HCT116 (cell line): ENCODE measurements at regions not wholly inside any gene's neighbourhood (a gene's known extent, or its start where the extent isn't known, plus 50 kb on each side); places are given as distances from the start of the nearest gene placed in this dataset.

Experiments
- CBX3 ChIP-seq: IDR thresholded peaks from 2 replicates; pipeline ENCODE4 v1.6.1; 2012; ENCODE audit warnings: low read depth
- CEBPB ChIP-seq: IDR thresholded peaks from 2 replicates; pipeline ENCODE4 v1.6.1; 2012; ENCODE audit warnings: low read depth
- EZH2 ChIP-seq: fragments of 200-600 bp; sonication (generic); IDR thresholded peaks from 2 replicates; pipeline ENCODE4 v1.6.1; 2017; ENCODE audit warnings: antibody characterized with exemption, mixed run types
- EZH2phosphoT487 ChIP-seq: fragments of 200-600 bp; IDR thresholded peaks from 2 replicates; pipeline ENCODE4 v1.6.1; 2018; ENCODE audit warnings: antibody characterized with exemption, borderline replicate concordance
- JUND ChIP-seq: IDR thresholded peaks from 2 replicates; pipeline ENCODE4 v1.6.1; 2012
- POLR2A ChIP-seq: IDR thresholded peaks from 2 replicates; pipeline ENCODE4 v1.7.0; 2011; ENCODE audit warnings: borderline replicate concordance; ENCODE audit not compliant: insufficient read depth, insufficient read length; ENCODE audit errors: extremely low read depth
- POLR2AphosphoS5 ChIP-seq: IDR thresholded peaks from 2 replicates; pipeline ENCODE4 v1.6.1; 2011; ENCODE audit warnings: mild to moderate bottlenecking, low read depth, low read length, moderate library complexity
- RAD21 ChIP-seq: IDR thresholded peaks from 2 replicates; pipeline ENCODE4 v1.6.1; 2012; ENCODE audit warnings: low read depth, mild to moderate bottlenecking
- YY1 ChIP-seq: IDR thresholded peaks from 2 replicates; pipeline ENCODE4 v1.6.1; 2011; ENCODE audit warnings: low read length, low read depth, moderate library complexity, mild to moderate bottlenecking; ENCODE audit not compliant: insufficient replicate concordance; ENCODE audit errors: extremely low read depth
- TF ChIP-seq, protein P1 (sequence below), 3 experiments: fragments of 200-600 bp in 1 of 3; sonication (generic) in 1 of 3; IDR thresholded peaks in 2 of 3; conservative IDR thresholded peaks in 1 of 3; 2 replicates each; pipeline ENCODE4 v1.5.1; 2012 to 2017; ENCODE audit warnings: low read depth in 2 of 3, low read length in 2 of 3, antibody characterized with exemption in 1 of 3, borderline replicate concordance in 1 of 3, control low read depth in 1 of 3, mild to moderate bottlenecking in 1 of 3, mixed read lengths in 1 of 3, mixed run types in 1 of 3, moderate library complexity in 1 of 3; ENCODE audit not compliant: insufficient read depth in 1 of 3
- TF ChIP-seq, protein P2 (sequence below): IDR thresholded peaks from 2 replicates; pipeline ENCODE4 v1.6.1; 2012
- TF ChIP-seq, protein P3 (sequence below): IDR thresholded peaks from 2 replicates; pipeline ENCODE4 v1.6.1; 2011; ENCODE audit warnings: mild to moderate bottlenecking, low read length, moderate library complexity; ENCODE audit not compliant: insufficient replicate concordance; ENCODE audit errors: extremely low read depth

DNA sequence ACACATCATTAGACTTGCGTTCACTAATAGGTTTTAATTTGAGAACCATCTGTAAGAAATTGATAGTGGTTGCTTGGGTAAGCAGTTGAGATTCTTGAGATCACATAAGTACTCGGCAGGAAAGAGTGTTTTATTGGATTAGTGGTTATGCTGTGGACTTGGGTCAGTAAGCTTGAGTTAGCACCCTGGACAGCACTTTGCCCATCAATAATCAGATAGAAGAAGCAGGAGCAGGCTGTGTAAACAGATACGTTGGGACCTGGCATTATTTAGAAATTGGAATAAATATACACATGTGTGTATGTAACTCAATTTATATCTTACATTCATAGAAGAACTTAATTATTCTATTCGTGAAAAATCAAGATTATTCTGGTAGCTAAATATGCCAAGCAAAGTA, 357.5 kb upstream of the SMIM31 start:
- TF ChIP-seq, protein P1, sequence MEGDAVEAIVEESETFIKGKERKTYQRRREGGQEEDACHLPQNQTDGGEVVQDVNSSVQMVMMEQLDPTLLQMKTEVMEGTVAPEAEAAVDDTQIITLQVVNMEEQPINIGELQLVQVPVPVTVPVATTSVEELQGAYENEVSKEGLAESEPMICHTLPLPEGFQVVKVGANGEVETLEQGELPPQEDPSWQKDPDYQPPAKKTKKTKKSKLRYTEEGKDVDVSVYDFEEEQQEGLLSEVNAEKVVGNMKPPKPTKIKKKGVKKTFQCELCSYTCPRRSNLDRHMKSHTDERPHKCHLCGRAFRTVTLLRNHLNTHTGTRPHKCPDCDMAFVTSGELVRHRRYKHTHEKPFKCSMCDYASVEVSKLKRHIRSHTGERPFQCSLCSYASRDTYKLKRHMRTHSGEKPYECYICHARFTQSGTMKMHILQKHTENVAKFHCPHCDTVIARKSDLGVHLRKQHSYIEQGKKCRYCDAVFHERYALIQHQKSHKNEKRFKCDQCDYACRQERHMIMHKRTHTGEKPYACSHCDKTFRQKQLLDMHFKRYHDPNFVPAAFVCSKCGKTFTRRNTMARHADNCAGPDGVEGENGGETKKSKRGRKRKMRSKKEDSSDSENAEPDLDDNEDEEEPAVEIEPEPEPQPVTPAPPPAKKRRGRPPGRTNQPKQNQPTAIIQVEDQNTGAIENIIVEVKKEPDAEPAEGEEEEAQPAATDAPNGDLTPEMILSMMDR (IDR thresholded peaks at IDR 0.05 in 2 of 3, conservative IDR thresholded peaks at IDR 0.05 in 1 of 3; ENCODE audit: borderline replicate concordance in 1 of 3, insufficient read depth in 1 of 3, low read depth in 2 of 3, low read length in 2 of 3): no peak
- TF ChIP-seq POLR2A: no peak
- no peak for TF ChIP-seq CEBPB
- TF ChIP-seq JUND: no peak
- TF ChIP-seq, protein P2, sequence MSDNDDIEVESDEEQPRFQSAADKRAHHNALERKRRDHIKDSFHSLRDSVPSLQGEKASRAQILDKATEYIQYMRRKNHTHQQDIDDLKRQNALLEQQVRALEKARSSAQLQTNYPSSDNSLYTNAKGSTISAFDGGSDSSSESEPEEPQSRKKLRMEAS: no peak
- TF ChIP-seq EZH2phosphoT487: no peak
- TF ChIP-seq RAD21: no peak
- no peak for TF ChIP-seq YY1
- TF ChIP-seq CBX3: no peak
- TF ChIP-seq EZH2: no peak
- no peak for TF ChIP-seq POLR2AphosphoS5
- TF ChIP-seq, protein P3, sequence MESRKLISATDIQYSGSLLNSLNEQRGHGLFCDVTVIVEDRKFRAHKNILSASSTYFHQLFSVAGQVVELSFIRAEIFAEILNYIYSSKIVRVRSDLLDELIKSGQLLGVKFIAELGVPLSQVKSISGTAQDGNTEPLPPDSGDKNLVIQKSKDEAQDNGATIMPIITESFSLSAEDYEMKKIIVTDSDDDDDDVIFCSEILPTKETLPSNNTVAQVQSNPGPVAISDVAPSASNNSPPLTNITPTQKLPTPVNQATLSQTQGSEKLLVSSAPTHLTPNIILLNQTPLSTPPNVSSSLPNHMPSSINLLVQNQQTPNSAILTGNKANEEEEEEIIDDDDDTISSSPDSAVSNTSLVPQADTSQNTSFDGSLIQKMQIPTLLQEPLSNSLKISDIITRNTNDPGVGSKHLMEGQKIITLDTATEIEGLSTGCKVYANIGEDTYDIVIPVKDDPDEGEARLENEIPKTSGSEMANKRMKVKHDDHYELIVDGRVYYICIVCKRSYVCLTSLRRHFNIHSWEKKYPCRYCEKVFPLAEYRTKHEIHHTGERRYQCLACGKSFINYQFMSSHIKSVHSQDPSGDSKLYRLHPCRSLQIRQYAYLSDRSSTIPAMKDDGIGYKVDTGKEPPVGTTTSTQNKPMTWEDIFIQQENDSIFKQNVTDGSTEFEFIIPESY: no peak
